GM21367 (cell line): ENCODE measurements at regions not wholly inside any gene's neighbourhood (a gene's known extent, or its start where the extent isn't known, plus 50 kb on each side); places are given as distances from the start of the nearest gene placed in this dataset.
"Not testable (repeated sequence)": the region's sequence is repeated elsewhere in the genome, so short reads cannot be mapped to it uniquely, and the experiment has no call there.

Experiments
- ATAC-seq: cut with Tn5 transposase; IDR thresholded peaks from one replicate; pipeline ENCODE4 v1.9.1; 2021; ENCODE audit not compliant: unreplicated experiment

- no peak for ATAC-seq
Observed at GRCh38 chr6:99143108-99143861, 195.5 kb upstream of the FBXL4 start.

DNA sequence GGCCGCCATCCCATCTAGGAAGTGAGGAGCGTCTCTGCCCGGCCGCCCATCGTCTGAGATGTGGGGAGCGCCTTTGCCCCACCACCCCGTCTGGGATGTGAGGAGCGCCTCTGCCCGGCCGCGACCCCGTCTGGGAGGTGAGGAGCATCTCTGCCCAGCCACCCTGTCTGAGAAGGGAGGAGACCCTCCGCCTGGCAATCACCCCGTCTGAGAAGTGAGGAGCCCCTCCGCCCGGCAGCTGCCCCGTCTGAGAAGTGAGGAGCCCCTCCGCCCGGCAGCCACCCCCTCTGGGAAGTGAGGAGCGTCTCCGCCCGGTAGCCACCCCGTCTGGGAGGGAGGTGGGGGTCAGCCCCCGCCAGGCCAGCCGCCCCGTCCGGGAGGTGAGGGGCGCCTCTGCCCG, 194.2 kb upstream of the FBXL4 start:
- ATAC-seq = not testable (repeated sequence)

GRCh38 chr6:99138445-99138844, 190.7 kb upstream of the FBXL4 start:
- ATAC-seq = no peak

- no peak for ATAC-seq
Observed at GRCh38 chr6:99137314-99137713, 189.6 kb upstream of the FBXL4 start.

- no peak for ATAC-seq
Observed at GRCh38 chr6:99136488-99136887, 188.7 kb upstream of the FBXL4 start.

DNA sequence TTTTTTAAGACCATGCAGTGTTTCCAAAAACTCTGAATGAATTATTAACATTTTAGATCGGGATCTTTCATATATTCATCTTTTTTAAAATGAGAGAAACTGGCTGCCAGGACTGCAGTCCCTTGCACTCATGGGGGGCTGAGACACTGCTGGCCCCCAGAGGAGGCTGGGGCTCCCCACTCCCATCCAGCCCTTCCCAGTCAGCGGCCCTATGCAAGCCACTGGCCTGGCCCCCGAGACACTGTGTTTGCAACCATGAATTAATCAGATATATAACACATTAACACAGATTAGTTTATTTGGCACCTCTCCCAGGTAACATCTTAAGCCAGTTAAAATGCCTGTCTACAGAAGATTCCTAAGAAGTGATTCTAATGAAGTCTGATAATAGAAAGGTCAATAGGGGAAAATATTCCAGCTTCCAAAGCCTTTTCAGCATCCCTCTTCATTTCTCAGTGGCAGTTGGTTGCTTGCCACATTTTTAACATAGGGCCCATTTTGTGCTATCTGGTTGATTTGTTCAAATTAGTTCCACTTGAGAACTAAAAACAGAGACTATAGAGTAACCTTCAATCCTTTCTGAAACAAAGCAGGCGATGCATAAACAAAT, 184.4 kb upstream of the FBXL4 start:
- no peak for ATAC-seq

DNA sequence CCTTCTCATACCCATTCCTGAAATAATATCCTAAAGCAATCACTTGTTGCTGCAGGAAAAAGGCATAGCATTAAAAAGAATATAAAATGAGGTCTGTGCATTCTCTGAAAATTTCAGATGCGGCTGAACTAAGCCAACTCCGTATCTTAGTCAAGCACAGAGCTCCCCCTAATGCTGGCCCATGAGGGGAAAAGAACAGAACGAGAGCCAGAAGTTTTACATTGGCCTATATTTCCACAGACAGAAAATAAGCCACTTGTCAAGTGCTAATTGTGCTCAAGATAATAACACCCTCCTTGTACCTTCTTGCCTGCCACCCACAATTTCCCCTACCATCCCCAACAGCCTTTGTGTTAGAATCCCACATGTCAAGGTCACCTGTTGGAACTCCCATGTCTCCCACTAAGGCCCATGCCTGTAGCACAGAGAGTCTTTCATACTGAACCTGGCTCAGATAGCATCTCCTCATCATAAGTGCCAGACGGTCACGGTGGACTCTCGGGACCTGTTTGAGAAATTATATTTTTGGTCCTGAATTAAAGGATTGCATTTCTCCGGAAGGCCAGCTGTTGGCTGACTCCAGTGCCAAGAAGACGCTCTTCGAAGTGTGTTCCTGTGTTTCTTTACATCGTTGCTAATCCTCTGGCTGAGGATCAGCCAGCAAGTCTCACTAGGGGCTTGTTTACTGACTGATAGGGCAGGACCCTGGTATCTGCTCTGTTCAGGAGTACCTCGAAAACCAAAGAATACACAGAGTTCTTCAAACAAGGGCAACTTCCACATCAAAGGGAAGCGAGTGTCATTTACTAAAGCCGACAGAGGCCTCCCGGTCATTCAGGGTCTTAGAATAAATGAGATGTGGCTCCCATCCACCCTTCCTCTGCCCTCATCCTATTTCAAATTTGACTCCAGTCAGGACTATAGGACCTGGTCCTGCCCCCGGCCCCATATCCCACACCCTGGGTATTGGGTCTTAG, 183.4 kb upstream of the FBXL4 start:
- ATAC-seq = no peak

- no peak for ATAC-seq
Observed at GRCh38 chr6:99129835-99130234, 182.1 kb upstream of the FBXL4 start.

DNA sequence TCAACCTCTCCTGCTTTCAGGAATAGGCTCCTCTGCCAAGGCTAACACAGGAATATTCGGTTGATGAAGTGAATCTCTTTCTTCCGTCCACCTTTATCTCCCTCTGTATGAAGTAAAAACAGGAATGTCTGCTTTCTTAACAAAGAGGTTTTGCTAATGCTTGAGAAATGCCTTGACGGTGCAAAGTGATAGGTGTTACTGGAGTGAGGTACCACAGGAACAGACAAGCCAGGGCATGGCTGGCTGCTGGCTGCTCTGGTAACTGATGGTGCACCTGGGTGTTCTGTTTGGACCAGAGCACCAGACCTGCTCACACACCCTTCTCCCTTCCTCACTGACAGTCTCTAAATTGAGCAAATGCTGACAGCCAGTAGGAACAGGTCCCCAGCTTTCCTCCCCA, 174.0 kb upstream of the FBXL4 start:
- ATAC-seq = no peak

GRCh38 chr6:99120641-99121040, 172.9 kb upstream of the FBXL4 start:
- no peak for ATAC-seq

DNA sequence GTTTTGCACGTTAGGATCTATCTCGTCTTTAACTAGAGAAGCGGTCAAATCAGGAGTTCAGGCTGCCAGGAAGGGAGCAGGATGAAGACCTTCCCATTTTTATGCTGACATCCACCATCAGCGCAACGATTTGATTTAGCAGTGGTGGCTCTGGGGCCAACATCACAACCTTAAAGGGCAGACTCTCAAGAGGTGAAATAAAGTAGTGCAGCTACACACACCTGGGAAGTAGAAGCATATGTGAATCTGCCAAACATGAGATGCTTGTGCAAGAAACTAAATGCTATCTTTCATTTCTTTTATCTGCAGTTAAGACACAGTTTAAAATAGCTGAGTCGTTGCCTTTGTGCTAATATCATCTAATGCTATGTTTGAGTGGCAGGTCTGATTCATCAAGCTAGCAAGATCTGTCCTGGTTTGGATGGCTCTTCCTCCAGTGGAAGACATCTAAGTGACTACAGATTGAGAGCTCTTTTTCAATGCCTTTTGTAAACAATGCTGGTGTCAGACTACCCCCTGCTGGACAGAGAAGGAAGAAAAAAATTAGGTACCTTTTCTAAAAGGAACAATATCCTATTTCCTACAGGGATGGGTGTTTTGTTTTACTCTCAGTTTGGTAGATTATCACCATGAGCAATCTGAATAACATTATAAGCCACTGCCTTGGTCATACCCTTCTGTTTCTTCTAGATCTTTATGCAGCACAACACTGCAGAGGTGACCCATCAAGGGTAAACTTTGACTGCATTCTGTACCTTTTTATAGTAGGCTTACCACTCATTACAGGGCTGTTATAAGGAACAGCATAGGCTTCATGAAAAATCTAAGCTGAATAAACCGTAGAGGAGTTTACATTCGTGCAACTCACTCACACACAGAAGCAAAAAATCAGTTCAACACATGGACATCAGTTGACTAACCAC, 171.6 kb upstream of the FBXL4 start:
- ATAC-seq = peak; percentile 77

DNA sequence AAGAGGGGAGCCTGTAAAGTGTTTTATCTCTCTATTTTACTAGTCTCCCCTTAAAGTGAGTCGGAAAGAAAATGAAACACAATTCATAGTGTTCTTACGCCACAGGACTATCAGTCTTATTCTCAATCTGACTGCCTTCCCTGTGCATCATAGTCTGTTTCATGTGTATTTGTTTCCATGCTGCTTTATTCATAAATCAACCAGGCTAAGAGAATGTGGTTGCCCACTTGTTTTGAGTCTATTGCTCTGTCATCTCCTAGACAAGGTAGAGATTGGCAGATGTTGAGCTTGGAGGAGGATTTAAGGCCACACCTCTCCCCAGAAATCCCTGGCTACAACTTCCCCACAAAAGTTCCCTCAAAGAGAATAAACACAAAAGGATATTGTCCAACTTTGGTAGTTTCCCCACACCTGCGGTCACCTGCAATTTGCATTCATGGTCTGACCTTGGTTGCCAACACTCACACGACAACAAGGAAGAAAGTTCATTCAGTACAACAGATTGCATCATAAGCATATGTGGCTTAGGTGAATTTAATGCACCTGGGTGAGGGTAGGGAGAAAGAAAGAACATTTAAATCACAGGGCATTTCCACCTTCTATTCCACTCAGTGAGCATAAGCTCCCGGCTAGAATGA, 167.1 kb upstream of the FBXL4 start:
- ATAC-seq = no peak

DNA sequence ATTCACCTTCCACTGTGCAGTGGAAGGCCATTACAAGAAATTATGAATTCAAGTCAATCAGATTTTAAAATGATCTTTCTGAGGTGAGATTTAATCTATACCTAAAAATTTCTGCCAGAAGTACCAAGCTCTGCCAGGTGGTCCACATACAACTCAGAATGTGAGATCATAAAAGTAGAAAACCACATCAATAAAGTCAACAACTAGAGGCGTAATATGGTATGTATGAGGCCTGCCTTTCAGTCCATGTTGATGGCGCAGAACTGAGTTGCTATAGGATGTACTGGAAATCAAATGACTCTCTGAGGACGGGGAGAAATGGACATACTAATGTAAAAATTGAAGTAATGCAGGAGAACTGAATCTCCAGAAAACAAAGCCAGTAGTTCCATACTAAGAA, 163.8 kb upstream of the FBXL4 start:
- ATAC-seq = no peak

DNA sequence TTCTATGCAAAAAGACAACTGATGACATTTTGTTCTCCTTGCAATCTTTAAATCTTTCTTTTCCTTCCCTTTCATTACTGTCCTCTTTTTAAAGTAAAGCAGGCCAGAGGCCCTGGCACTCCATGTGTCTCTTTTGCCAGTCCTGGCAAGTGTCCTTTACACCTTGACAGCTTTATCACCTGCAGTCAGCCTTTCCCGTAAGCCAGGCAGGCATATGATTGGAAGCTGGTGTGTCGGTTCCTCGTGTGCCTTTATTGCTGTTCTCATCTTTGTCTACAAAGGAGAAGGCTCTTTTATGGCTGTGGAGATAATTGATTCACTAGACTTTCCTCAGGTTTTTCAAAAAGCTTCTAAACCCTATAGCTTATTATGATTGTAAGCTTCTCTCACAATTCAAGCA, 162.3 kb upstream of the FBXL4 start:
- ATAC-seq = no peak

DNA sequence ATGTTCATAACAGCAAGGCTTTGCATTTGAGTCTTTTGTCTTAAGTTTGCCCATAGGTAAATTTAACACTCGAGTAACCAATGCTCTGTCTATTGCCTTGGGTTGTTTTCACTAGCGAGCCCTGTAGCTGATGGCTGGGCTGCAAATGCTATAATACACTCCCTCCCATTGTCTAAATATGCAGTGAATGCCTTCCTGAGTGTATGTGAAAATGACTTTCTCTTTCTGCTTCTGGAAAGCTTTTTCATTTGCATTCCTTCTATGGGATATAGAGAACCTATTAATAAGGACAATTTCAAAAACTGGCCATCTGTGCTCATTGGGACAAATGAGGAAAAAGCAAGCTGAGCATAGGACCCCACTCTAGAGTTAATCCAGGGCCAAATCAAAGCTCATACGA, 156.5 kb upstream of the FBXL4 start:
- ATAC-seq = no peak

DNA sequence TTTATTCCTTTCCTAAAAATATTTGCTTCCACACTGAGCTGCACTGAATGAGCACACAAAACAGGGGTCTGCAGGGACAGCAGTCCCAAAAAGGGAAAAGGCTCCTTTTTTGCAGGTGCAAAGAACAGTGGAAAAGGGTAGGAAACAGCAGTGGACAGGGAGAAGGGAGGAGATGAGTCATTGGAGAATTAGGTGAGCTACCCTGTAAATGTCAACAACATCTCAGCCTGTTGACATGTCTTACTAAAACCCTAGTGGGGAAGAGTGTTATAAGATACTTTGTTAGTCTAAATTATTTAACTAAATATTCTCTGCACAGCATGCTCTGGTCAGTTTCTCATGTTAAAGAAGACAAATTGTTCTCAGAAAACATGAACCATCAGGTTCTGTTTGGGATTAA, 151.5 kb upstream of the FBXL4 start:
- no peak for ATAC-seq

DNA sequence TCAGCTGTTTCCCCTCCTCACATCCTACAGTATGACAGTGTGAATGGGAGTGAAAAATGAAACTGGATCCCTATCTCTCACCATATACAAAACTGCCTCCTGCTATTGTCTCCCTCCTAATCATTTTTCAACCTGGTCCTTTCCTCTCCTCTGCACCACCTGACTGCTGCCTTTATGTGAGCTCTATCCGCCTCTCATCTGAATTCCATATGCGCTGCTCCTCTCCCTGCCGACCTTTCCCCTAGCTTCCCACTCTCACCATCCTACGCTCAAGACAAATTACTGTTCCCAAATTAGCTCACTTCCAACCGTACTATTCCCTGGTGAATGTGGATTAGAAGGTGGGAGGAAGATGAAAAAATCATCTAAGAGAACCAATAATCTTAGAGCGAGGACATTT, 148.4 kb upstream of the FBXL4 start:
- ATAC-seq = no peak

DNA sequence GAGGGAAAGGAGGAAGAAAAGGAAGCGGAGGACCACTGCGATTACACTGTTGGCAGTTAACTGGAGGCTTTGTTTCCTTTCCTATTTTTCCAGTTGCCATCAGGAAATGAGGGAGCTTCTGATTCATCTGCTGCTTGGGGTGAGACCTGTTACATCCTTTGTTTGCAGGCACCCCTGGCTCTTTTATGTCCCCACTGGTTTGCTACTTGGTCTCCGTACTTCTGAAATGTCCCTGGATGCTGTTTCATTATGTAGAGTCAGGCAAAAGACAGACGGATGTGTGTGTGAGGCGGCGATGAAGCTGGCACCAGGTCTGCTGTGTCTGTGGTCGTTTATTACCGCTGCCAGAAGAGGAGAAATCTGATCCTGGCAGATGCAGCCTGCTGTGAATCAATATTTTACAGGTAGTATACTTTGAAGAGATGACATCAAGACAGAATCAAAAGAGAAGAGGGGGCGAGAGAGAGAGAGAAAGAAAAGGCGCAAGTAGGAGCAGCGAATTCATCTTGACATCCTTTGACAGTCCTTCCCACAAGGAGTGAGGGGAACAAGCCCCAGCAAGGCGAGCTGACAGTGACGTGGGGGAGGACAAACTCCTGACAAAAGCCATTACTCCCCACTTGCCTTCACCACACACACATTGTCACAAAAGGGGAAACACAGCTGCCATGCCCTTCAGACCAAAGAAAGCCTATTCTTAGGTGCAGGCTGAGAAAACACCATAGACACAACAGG, 145.9 kb upstream of the FBXL4 start:
- ATAC-seq = no peak

DNA sequence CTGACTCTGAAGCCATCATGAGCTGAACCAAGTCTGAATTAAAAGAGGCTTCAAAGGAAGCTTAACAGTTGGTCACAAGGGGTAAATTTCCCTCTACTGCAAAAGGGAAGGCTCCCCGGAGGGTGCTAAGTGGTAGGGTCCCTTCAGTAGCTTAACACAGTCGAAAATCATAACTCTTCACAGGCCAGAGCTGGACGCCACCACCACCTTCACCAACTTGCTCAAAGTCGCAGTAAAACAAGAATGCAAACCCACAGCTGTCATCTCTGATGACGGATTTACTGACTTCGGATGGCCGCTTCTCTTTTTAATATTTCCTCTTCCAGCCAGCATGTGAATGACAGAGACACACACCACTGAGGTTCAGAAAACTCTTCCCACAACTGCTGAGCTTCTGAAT, 144.7 kb upstream of the FBXL4 start:
- no peak for ATAC-seq

DNA sequence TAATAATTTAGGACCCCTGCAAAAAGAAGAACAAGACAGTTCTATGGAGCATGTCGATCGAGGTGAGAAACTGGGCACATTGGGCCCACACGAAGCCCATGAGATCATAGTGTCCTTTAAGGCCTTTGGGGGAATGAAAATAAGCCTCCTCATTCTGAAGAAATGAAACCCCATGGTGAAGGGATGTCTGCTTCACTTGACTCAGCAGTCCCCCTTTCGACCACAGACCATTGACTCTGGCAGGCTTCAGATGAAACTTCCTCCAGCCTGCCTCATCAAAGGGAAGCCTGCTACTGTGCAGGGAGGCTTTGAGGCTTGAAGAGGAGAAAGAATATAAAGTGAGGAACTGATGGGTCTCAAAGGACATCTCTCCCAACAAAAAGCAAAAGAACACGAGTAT, 144.2 kb upstream of the FBXL4 start:
- ATAC-seq = peak; percentile 81
